H1 (cell line): ENCODE measurements at regions not wholly inside any gene's neighbourhood (a gene's known extent, or its start where the extent isn't known, plus 50 kb on each side); places are given as distances from the start of the nearest gene placed in this dataset.

Experiments used
- CTCF ChIA-PET: fragments of 300-600 bp; sonication (Branson Sonifier 250); formaldehyde crosslinking; loops from one replicate; lab custom pipeline; 2021; ENCODE audit not compliant: partially characterized antibody; lab: Charles Lee
- POLR2A ChIA-PET: fragments of 300-600 bp; sonication (Branson Sonifier 250); formaldehyde crosslinking; loops from one replicate; lab custom pipeline; 2021; ENCODE audit warnings: inconsistent platforms; ENCODE audit not compliant: partially characterized antibody; lab: Charles Lee
- DNase-seq, 2 experiments: peaks; one replicate each; pipeline versions ENCODE4 v3.0.0 to v3.0.0-alpha.2; 2010 to 2022; ENCODE audit warnings: low spot score in 2 of 2, low read depth in 1 of 2, mixed read lengths in 1 of 2
- FAIRE-seq: peaks from 2 replicates; lab custom pipeline; 2011; peaks lifted over from hg19 to GRCh38; lab: Jason Lieb, UNC
- H2AFZ ChIP-seq: 2 replicates; pipeline ENCODE4 v1.8.1; 2012; ENCODE audit warnings: low read length, inconsistent platforms
- H2AK5ac ChIP-seq: 2 replicates; pipeline ENCODE4 v1.6.1; 2013; ENCODE audit warnings: low read depth, low read length
- H2BK120ac ChIP-seq: replicated peaks from 2 replicates; pipeline ENCODE3; 2013; ENCODE audit warnings: low read depth, low read length, inconsistent platforms
- H2BK12ac ChIP-seq: 2 replicates; pipeline ENCODE4 v1.6.1; 2013; ENCODE audit warnings: low read depth, low read length
- H2BK15ac ChIP-seq: 2 replicates; pipeline ENCODE4 v1.6.1; 2013; ENCODE audit warnings: low read length
- H2BK20ac ChIP-seq: 2 replicates; pipeline ENCODE4 v1.6.1; 2013; ENCODE audit warnings: low read length
- H2BK5ac ChIP-seq: 2 replicates; pipeline ENCODE4 v1.6.1; 2013; ENCODE audit warnings: low read depth, low read length
- H3K14ac ChIP-seq: 2 replicates; pipeline ENCODE4 v1.6.1; 2013; ENCODE audit warnings: inconsistent platforms; ENCODE audit not compliant: insufficient read length
- H3K18ac ChIP-seq: 2 replicates; pipeline ENCODE4 v1.6.1; 2013; ENCODE audit warnings: low read length; ENCODE audit errors: extremely low read depth
- H3K23ac ChIP-seq: 2 replicates; pipeline ENCODE4 v1.6.1; 2013; ENCODE audit warnings: inconsistent platforms; ENCODE audit not compliant: insufficient read length
- H3K23me2 ChIP-seq: 2 replicates; pipeline ENCODE4 v1.6.1; 2013; ENCODE audit warnings: low read depth, low read length
- H3K27ac ChIP-seq: 2 replicates; pipeline ENCODE4 v1.6.1; 2011; ENCODE audit warnings: low read depth, low read length, inconsistent platforms
- H3K27me3 ChIP-seq, 4 experiments: replicated peaks in 1 of 4; 1 replicate in 1 of 4; 2 replicates in 3 of 4; pipeline versions ENCODE4 v1.6.1 to v1.8.1; 2011 to 2013; ENCODE audit warnings: low read length in 3 of 4, mild to moderate bottlenecking in 3 of 4, inconsistent platforms in 2 of 4, mixed read lengths in 2 of 4, moderate library complexity in 1 of 4; ENCODE audit not compliant: control insufficient read depth in 3 of 4, insufficient read depth in 3 of 4; ENCODE audit errors: extremely low read depth in 1 of 4
- H3K36me3 ChIP-seq, 4 experiments: 2 replicates each; pipeline versions ENCODE4 v1.6.1 to v1.8.1; 2011 to 2013; ENCODE audit warnings: mild to moderate bottlenecking in 4 of 4, low read length in 3 of 4, moderate library complexity in 2 of 4, control low read depth in 1 of 4, inconsistent platforms in 1 of 4; ENCODE audit not compliant: insufficient read depth in 4 of 4, control insufficient read depth in 2 of 4
- H3K4ac ChIP-seq: replicated peaks from 2 replicates; pipeline ENCODE3; 2013; ENCODE audit warnings: low read length, low read depth, mixed read lengths, inconsistent platforms; ENCODE audit not compliant: insufficient read length
- H3K4me1 ChIP-seq, 4 experiments: replicated peaks in 1 of 4; 1 replicate in 1 of 4; 2 replicates in 3 of 4; pipeline versions ENCODE4 v1.6.1 to v1.8.1; 2011 to 2013; ENCODE audit warnings: low read length in 3 of 4, inconsistent platforms in 2 of 4, mixed read lengths in 1 of 4; ENCODE audit not compliant: insufficient read depth in 4 of 4, control insufficient read depth in 3 of 4
- H3K4me2 ChIP-seq, 2 experiments: 2 replicates each; pipeline versions ENCODE4 v1.6.1 to v1.8.1; 2011 to 2013; ENCODE audit warnings: low read depth in 2 of 2, low read length in 2 of 2, control low read depth in 1 of 2, inconsistent platforms in 1 of 2, mild to moderate bottlenecking in 1 of 2; ENCODE audit not compliant: insufficient read depth in 1 of 2
- H3K4me3 ChIP-seq, 4 experiments: fragments of 200-600, 300-600 bp in 1 of 4; sonication (generic), shearing (Covaris generic), sonication (Bioruptor Twin) in 1 of 4; 2 replicates each; pipeline versions ENCODE4 v1.5.1 to v1.8.1; 2011 to 2016; ENCODE audit warnings: low read length in 4 of 4, low read depth in 3 of 4, control low read depth in 2 of 4, inconsistent platforms in 2 of 4, mild to moderate bottlenecking in 2 of 4, mixed read lengths in 1 of 4, moderate library complexity in 1 of 4; ENCODE audit not compliant: insufficient read depth in 2 of 4; ENCODE audit errors: extremely low read depth in 1 of 4
- H3K56ac ChIP-seq: replicated peaks from 2 replicates; pipeline ENCODE3; 2013; ENCODE audit warnings: low read depth, mild to moderate bottlenecking, mixed read lengths, low read length, inconsistent platforms; ENCODE audit not compliant: insufficient read length
- H3K79me1 ChIP-seq: 2 replicates; pipeline ENCODE4 v1.6.1; 2013; ENCODE audit warnings: low read depth, low read length, control low read depth
- H3K79me2 ChIP-seq, 2 experiments: 2 replicates each; pipeline versions ENCODE4 v1.6.1 to v1.8.1; 2012 to 2013; ENCODE audit warnings: low read length in 2 of 2, mild to moderate bottlenecking in 2 of 2, inconsistent platforms in 1 of 2; ENCODE audit not compliant: insufficient read depth in 2 of 2, control insufficient read depth in 1 of 2
- H3K9ac ChIP-seq, 4 experiments: replicated peaks in 1 of 4; 1 replicate in 1 of 4; 2 replicates in 3 of 4; pipeline versions ENCODE4 v1.6.1 to v1.8.1; 2011 to 2013; ENCODE audit warnings: low read depth in 3 of 4, low read length in 3 of 4, control low read depth in 2 of 4, mild to moderate bottlenecking in 2 of 4, moderate library complexity in 2 of 4, inconsistent platforms in 1 of 4; ENCODE audit errors: extremely low read depth in 1 of 4
- H3K9me3 ChIP-seq, 2 experiments: 2 replicates each; pipeline versions ENCODE4 v1.6.1 to v1.8.1; 2012 to 2013; ENCODE audit warnings: mild to moderate bottlenecking in 2 of 2, moderate library complexity in 2 of 2, control low read depth in 1 of 2, inconsistent platforms in 1 of 2, low read depth in 1 of 2, low read length in 1 of 2, mixed read lengths in 1 of 2; ENCODE audit not compliant: insufficient read depth in 2 of 2
- H4K20me1 ChIP-seq, 2 experiments: replicated peaks in 1 of 2; 2 replicates each; pipeline versions ENCODE3 to v1.8.1; 2011 to 2013; ENCODE audit warnings: inconsistent platforms in 2 of 2, low read length in 2 of 2, mild to moderate bottlenecking in 1 of 2; ENCODE audit not compliant: insufficient read depth in 2 of 2, control insufficient read depth in 1 of 2
- H4K5ac ChIP-seq: 2 replicates; pipeline ENCODE4 v1.6.1; 2013; ENCODE audit warnings: low read length, low read depth, mixed read lengths, inconsistent platforms; ENCODE audit not compliant: insufficient read length
- H4K8ac ChIP-seq: 2 replicates; pipeline ENCODE4 v1.8.0; 2013; ENCODE audit warnings: mild to moderate bottlenecking, moderate library complexity, low read length, inconsistent platforms; ENCODE audit not compliant: insufficient read depth; ENCODE audit errors: extremely low read depth
- H4K91ac ChIP-seq: replicated peaks from 2 replicates; pipeline ENCODE3; 2013; ENCODE audit warnings: low read length, mixed read lengths, inconsistent platforms; ENCODE audit not compliant: insufficient read length
- BRCA1 ChIP-seq: IDR thresholded peaks from 2 replicates; pipeline ENCODE4 v1.6.1; 2012; ENCODE audit warnings: low read depth, low read length, improper control_type of control experiment
- CHD1 ChIP-seq: IDR thresholded peaks from 2 replicates; pipeline ENCODE4 v1.6.1; 2012; ENCODE audit warnings: low read depth, low read length, improper control_type of control experiment
- EP300 ChIP-seq, 2 experiments: IDR thresholded peaks; 1 replicate in 1 of 2; 2 replicates in 1 of 2; pipeline ENCODE4 v1.6.1; 2011 to 2012; ENCODE audit warnings: low read depth in 2 of 2, low read length in 2 of 2, mild to moderate bottlenecking in 2 of 2, borderline replicate concordance in 1 of 2, inconsistent platforms in 1 of 2, moderate library complexity in 1 of 2
- KDM5A ChIP-seq: fragments of 200-600 bp; IDR thresholded peaks from 2 replicates; pipeline ENCODE4 v1.7.1; 2012; ENCODE audit warnings: mild to moderate bottlenecking, low read length, inconsistent platforms, mixed read lengths
- NRF1 ChIP-seq: IDR thresholded peaks from 2 replicates; pipeline ENCODE4 v1.6.1; 2011; ENCODE audit warnings: mild to moderate bottlenecking, low read depth, low read length, improper control_type of control experiment
- RAD21 ChIP-seq, 2 experiments: IDR thresholded peaks in 1 of 2; conservative IDR thresholded peaks in 1 of 2; 2 replicates each; pipeline ENCODE4 v1.6.1; 2011; ENCODE audit warnings: low read depth in 2 of 2, low read length in 2 of 2, improper control_type of control experiment in 1 of 2, inconsistent platforms in 1 of 2, mild to moderate bottlenecking in 1 of 2, moderate library complexity in 1 of 2
- RFX5 ChIP-seq: IDR thresholded peaks from 2 replicates; pipeline ENCODE4 v1.6.1; 2011; ENCODE audit warnings: low read depth, low read length, improper control_type of control experiment, borderline replicate concordance
- TAF7 ChIP-seq: optimal IDR thresholded peaks from 2 replicates; pipeline ENCODE3; 2011; ENCODE audit warnings: low read depth, mild to moderate bottlenecking, inconsistent platforms, low read length, moderate library complexity, borderline replicate concordance
- USF2 ChIP-seq: IDR thresholded peaks from 2 replicates; pipeline ENCODE4 v1.6.1; 2011; ENCODE audit warnings: low read length, improper control_type of control experiment
- WGBS, 2 experiments: shearing (Covaris generic) in 1 of 2; methylation state at CpG; one replicate each; pipeline versions ENCODE4 v1.1.6 to v1.1.7; 2013 to 2015; ENCODE audit warnings: low lambda C conversion rate in 2 of 2, mixed read lengths in 2 of 2, inconsistent platforms in 1 of 2, low coverage in 1 of 2, missing lambda C conversion rate in 1 of 2; ENCODE audit not compliant: insufficient replicate concordance in 2 of 2, insufficient coverage in 1 of 2, insufficient read length in 1 of 2; ENCODE audit errors: extremely low coverage in 1 of 2, missing lambda C conversion rate in 1 of 2; 5-methylcytosine and 5-hydroxymethylcytosine counted together
- TF ChIP-seq, protein P1 (sequence below): IDR thresholded peaks from 2 replicates; pipeline ENCODE4 v1.6.1; 2012; ENCODE audit warnings: low read length, inconsistent platforms

GRCh38 chr10:2800178-2800577 lies 267.2 kb upstream of the PFKP start:
- Histone ChIP-seq H4K8ac (no peak overlapping the region), H2BK20ac (no peak overlapping the region), H2BK5ac (no peak overlapping the region), H3K18ac (no peak overlapping the region), H3K36me3 (no peaks in the 10 kb centered on the region), H3K4me2 (no peak overlapping the region), H3K4me1 (peaks cover 0 to 3% (median 0%) of the 10 kb centered on the region in 4 experiments; a peak in 2 of 7 replicates), H3K56ac (no peak overlapping the region), H3K14ac (no peak overlapping the region), H3K4ac (no peak overlapping the region), H3K9me3 (no peaks in the 10 kb centered on the region; a peak in 1 of 4 replicates), H4K91ac (peak overlapping the region; percentile 12), H4K20me1 (no peaks in the 10 kb centered on the region), H3K27ac (no peak overlapping the region), H3K4me3 (no peak overlapping the region), H3K23ac (no peak overlapping the region), H3K9ac (no peak overlapping the region), H2BK12ac (no peak overlapping the region), H4K5ac (no peak overlapping the region), H2BK15ac (0 out of 2 replicates have a peak overlapping the region, but pooled peaks have one; percentile 37), H3K23me2 (no peaks in the 10 kb centered on the region), H3K79me1 (no peaks in the 10 kb centered on the region), H2AFZ (no peak overlapping the region), H3K27me3 (no peaks in the 10 kb centered on the region), H3K79me2 (no peaks in the 10 kb centered on the region), H2AK5ac (no peak overlapping the region), H2BK120ac (no peak overlapping the region)
- 92% methylated on average over 5 of the region's 5 CpGs; no CpG with 5 or more reads in 1 of the 2 experiments for WGBS, 2 experiments
- ChIA-PET POLR2A (no interaction called here), CTCF (no interaction called here)
- no peak for FAIRE-seq
- no peak for DNase-seq
- TF ChIP-seq KDM5A (no peak), EP300 (IDR thresholded peaks at IDR 0.05; ENCODE audit: borderline replicate concordance in 1 of 2, low read depth in 2 of 2, low read length in 2 of 2) (no peak), RFX5 (no peak), CHD1 (no peak), USF2 (no peak), RAD21 (IDR thresholded peaks at IDR 0.05 in 1 of 2, conservative IDR thresholded peaks at IDR 0.05 in 1 of 2; ENCODE audit: low read depth in 2 of 2, low read length in 2 of 2) (no peak), BRCA1 (no peak), NRF1 (no peak), TAF7 (no peak)
- TF ChIP-seq, protein P1, sequence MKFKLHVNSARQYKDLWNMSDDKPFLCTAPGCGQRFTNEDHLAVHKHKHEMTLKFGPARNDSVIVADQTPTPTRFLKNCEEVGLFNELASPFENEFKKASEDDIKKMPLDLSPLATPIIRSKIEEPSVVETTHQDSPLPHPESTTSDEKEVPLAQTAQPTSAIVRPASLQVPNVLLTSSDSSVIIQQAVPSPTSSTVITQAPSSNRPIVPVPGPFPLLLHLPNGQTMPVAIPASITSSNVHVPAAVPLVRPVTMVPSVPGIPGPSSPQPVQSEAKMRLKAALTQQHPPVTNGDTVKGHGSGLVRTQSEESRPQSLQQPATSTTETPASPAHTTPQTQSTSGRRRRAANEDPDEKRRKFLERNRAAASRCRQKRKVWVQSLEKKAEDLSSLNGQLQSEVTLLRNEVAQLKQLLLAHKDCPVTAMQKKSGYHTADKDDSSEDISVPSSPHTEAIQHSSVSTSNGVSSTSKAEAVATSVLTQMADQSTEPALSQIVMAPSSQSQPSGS: no peak
